K562 (cell line): ENCODE measurements at regions not wholly inside any gene's neighbourhood (a gene's known extent, or its start where the extent isn't known, plus 50 kb on each side); places are given as distances from the start of the nearest gene placed in this dataset.

Source experiments
- CEBPB ChIP-seq: fragments of 450-650 bp; IDR thresholded peaks from 2 replicates; pipeline ENCODE4 v1.6.1; 2016; ENCODE audit warnings: missing genetic modification characterization, missing compliant biosample characterization
- CREM ChIP-seq: IDR thresholded peaks from 2 replicates; pipeline ENCODE4 v1.6.1; 2014; ENCODE audit warnings: antibody characterized with exemption, low read depth
- FOS ChIP-seq: IDR thresholded peaks from 3 replicates; pipeline ENCODE4 v1.6.1; 2011; ENCODE audit not compliant: insufficient read length; ENCODE audit errors: extremely low read depth
- GTF2F1 ChIP-seq: IDR thresholded peaks from 2 replicates; pipeline ENCODE4 v1.6.1; 2011; ENCODE audit warnings: low read depth, low read length, improper control_type of control experiment
- POLR2A ChIP-seq: fragments of 450-650 bp; conservative IDR thresholded peaks from 2 replicates; pipeline ENCODE4 v1.6.1; 2016
- SP1 ChIP-seq: sonication (generic); formaldehyde crosslinking; IDR thresholded peaks from 2 replicates; pipeline ENCODE4 v1.8.1; 2022; ENCODE audit warnings: mild to moderate bottlenecking, missing genetic modification reagents
- TAF1 ChIP-seq: IDR thresholded peaks from 2 replicates; pipeline ENCODE4 v1.6.1; 2011; ENCODE audit warnings: mild to moderate bottlenecking, low read length, moderate library complexity; ENCODE audit not compliant: insufficient read depth, control insufficient read depth, severe bottlenecking; ENCODE audit errors: extremely low read depth
- TF ChIP-seq, protein P1 (sequence below), 3 experiments: IDR thresholded peaks in 2 of 3; conservative IDR thresholded peaks in 1 of 3; 2 replicates each; pipeline ENCODE4 v1.5.1; 2011 to 2012; ENCODE audit warnings: low read length in 3 of 3, mild to moderate bottlenecking in 3 of 3, control low read depth in 2 of 3, improper control_type of control experiment in 1 of 3, inconsistent platforms in 1 of 3, low read depth in 1 of 3, mixed read lengths in 1 of 3, moderate library complexity in 1 of 3; ENCODE audit not compliant: insufficient read depth in 2 of 3
- TF ChIP-seq, protein P2 (sequence below): sonication (generic); formaldehyde crosslinking; IDR thresholded peaks from 2 replicates; pipeline ENCODE4 v1.8.0; 2023; ENCODE audit warnings: missing genetic modification reagents, mild to moderate bottlenecking, borderline replicate concordance
- TF ChIP-seq, protein P3 (sequence below): sonication (generic); formaldehyde crosslinking; IDR thresholded peaks from 2 replicates; pipeline ENCODE4 v1.9.0; 2022; ENCODE audit warnings: mild to moderate bottlenecking, missing genetic modification reagents

DNA sequence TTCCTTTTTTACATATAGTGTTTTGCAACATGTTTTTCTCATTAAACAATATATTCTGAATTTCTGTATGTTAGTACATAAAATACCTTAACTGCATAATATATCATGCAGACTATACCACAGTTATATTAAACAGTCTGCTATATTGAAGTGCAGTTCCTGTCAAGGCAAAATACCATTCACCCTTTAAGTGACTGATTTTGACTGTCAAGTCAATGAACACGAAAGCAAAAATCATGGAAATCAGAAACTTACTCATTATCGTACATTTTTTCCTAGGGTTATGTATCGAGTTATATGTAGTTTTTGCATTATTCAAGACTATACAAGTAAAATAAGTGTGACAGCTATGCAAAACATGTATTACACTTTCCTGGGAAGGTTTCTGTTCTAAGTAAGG lies 361.6 kb upstream of the MAP2 start:
- TF ChIP-seq CREM (no peak), GTF2F1 (no peak), POLR2A (no peak), FOS (no peak), TAF1 (no peak), CEBPB (tag) (no peak), SP1 (CRISPR knock-in tag) (no peak)
- TF ChIP-seq, protein P1, sequence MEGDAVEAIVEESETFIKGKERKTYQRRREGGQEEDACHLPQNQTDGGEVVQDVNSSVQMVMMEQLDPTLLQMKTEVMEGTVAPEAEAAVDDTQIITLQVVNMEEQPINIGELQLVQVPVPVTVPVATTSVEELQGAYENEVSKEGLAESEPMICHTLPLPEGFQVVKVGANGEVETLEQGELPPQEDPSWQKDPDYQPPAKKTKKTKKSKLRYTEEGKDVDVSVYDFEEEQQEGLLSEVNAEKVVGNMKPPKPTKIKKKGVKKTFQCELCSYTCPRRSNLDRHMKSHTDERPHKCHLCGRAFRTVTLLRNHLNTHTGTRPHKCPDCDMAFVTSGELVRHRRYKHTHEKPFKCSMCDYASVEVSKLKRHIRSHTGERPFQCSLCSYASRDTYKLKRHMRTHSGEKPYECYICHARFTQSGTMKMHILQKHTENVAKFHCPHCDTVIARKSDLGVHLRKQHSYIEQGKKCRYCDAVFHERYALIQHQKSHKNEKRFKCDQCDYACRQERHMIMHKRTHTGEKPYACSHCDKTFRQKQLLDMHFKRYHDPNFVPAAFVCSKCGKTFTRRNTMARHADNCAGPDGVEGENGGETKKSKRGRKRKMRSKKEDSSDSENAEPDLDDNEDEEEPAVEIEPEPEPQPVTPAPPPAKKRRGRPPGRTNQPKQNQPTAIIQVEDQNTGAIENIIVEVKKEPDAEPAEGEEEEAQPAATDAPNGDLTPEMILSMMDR (IDR thresholded peaks at IDR 0.05 in 2 of 3, conservative IDR thresholded peaks at IDR 0.05 in 1 of 3; ENCODE audit: insufficient read depth in 2 of 3, low read depth in 1 of 3, low read length in 3 of 3), result no peak
- TF ChIP-seq, protein P2, sequence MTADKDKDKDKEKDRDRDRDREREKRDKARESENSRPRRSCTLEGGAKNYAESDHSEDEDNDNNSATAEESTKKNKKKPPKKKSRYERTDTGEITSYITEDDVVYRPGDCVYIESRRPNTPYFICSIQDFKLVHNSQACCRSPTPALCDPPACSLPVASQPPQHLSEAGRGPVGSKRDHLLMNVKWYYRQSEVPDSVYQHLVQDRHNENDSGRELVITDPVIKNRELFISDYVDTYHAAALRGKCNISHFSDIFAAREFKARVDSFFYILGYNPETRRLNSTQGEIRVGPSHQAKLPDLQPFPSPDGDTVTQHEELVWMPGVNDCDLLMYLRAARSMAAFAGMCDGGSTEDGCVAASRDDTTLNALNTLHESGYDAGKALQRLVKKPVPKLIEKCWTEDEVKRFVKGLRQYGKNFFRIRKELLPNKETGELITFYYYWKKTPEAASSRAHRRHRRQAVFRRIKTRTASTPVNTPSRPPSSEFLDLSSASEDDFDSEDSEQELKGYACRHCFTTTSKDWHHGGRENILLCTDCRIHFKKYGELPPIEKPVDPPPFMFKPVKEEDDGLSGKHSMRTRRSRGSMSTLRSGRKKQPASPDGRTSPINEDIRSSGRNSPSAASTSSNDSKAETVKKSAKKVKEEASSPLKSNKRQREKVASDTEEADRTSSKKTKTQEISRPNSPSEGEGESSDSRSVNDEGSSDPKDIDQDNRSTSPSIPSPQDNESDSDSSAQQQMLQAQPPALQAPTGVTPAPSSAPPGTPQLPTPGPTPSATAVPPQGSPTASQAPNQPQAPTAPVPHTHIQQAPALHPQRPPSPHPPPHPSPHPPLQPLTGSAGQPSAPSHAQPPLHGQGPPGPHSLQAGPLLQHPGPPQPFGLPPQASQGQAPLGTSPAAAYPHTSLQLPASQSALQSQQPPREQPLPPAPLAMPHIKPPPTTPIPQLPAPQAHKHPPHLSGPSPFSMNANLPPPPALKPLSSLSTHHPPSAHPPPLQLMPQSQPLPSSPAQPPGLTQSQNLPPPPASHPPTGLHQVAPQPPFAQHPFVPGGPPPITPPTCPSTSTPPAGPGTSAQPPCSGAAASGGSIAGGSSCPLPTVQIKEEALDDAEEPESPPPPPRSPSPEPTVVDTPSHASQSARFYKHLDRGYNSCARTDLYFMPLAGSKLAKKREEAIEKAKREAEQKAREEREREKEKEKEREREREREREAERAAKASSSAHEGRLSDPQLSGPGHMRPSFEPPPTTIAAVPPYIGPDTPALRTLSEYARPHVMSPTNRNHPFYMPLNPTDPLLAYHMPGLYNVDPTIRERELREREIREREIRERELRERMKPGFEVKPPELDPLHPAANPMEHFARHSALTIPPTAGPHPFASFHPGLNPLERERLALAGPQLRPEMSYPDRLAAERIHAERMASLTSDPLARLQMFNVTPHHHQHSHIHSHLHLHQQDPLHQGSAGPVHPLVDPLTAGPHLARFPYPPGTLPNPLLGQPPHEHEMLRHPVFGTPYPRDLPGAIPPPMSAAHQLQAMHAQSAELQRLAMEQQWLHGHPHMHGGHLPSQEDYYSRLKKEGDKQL (CRISPR knock-in tag), result no peak
- TF ChIP-seq, protein P3, sequence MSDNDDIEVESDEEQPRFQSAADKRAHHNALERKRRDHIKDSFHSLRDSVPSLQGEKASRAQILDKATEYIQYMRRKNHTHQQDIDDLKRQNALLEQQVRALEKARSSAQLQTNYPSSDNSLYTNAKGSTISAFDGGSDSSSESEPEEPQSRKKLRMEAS (CRISPR knock-in tag), result no peak
